Stomach (tissue), 8 donors: ENCODE measurements at regions not wholly inside any gene's neighbourhood (a gene's known extent, or its start where the extent isn't known, plus 50 kb on each side); places are given as distances from the start of the nearest gene placed in this dataset.
A peak's percentile ranks its signal among the peaks of the same experiment; 100 is the strongest.

ENCODE experiments used
- DNase-seq, 2 donors: peaks; one replicate each; pipeline versions ENCODE4 v3.0.0 to v3.0.0-alpha.2; 2013 to 2019
- H3K27ac ChIP-seq, 5 donors: fragments of 200-600 bp in 4 of 5; sonication (generic) in 4 of 5; one replicate each; pipeline ENCODE4 v1.5.1; 2013 to 2019; ENCODE audit warnings: mild to moderate bottlenecking in 1 of 5, moderate library complexity in 1 of 5
- H3K27me3 ChIP-seq, 3 donors: fragments of 200-600 bp; sonication (generic); one replicate each; pipeline ENCODE4 v1.5.1; 2017 to 2019; ENCODE audit warnings: mixed run types in 1 of 3
- H3K36me3 ChIP-seq, 4 donors: fragments of 200-600 bp; sonication (generic); 1 replicate in 3 of 4; 2 replicates in 1 of 4; pipeline ENCODE4 v1.5.1; 2016 to 2019
- H3K4me1 ChIP-seq, 4 donors: fragments of 200-600 bp; sonication (generic); one replicate each; pipeline ENCODE4 v1.5.1; 2016 to 2019
- H3K4me3 ChIP-seq, 4 donors: fragments of 200-600 bp; sonication (generic) in 3 of 4; one replicate each; pipeline ENCODE4 v1.5.1; 2016 to 2019; ENCODE audit warnings: mild to moderate bottlenecking in 1 of 4
- H3K9me3 ChIP-seq, 4 donors: fragments of 200-600 bp; sonication (generic); one replicate each; pipeline ENCODE4 v1.5.1; 2016 to 2019
- CTCF ChIP-seq, 7 experiments: fragments of 450-650 bp in 4 of 7; fragments of 200-600 bp in 3 of 7; sonication (generic) in 3 of 7; IDR thresholded peaks; one replicate each; pipeline ENCODE4 v1.5.1; 2016 to 2019; ENCODE audit warnings: antibody characterized with exemption in 7 of 7, control low read depth in 2 of 7, mild to moderate bottlenecking in 1 of 7
- EP300 ChIP-seq: sonication (generic); formaldehyde crosslinking; IDR thresholded peaks from one replicate; pipeline ENCODE4 v1.6.1; 2017; ENCODE audit warnings: antibody characterized with exemption
- POLR2A ChIP-seq, 4 donors: fragments of 450-650 bp; IDR thresholded peaks; one replicate each; pipeline ENCODE4 v1.6.1; 2016; ENCODE audit warnings: antibody characterized with exemption in 4 of 4, control low read depth in 2 of 4, mild to moderate bottlenecking in 1 of 4, moderate library complexity in 1 of 4
- POLR2AphosphoS5 ChIP-seq, 3 donors: sonication (generic); formaldehyde crosslinking; IDR thresholded peaks; one replicate each; pipeline ENCODE4 v1.6.1; 2016; ENCODE audit warnings: antibody characterized with exemption in 3 of 3
- WGBS, 5 donors: extraction: QIAGEN DNeasy Blood & Tissue Kit in 3 of 5; methylation state at CpG; one replicate each; pipeline versions ENCODE4 v1.1.5 to v1.1.7; 2013 to 2018; 5-methylcytosine and 5-hydroxymethylcytosine counted together
- intact Hi-C: fragments of 100-400 bp; cut with DNase I; formaldehyde crosslinking; loops from one replicate; pipeline ENCODE4 v1.15.1; 2023; ENCODE audit warnings: low total_unique reads
- donor health status: healthy with polysubstance abuse.
- donor health status: Bipolar disorder and iron deficiency.
- donor health status: healthy.

GRCh38 chr12:46679754-46680153, 146.0 kb downstream of the SLC38A4 start:
- no peak for DNase-seq
- H3K4me3 ChIP-seq: no peak overlapping the region
- H3K9me3 ChIP-seq: peaks cover 0 to 5% (median 0%) of the 10 kb centered on the region in 4 donors
- WGBS, 5 donors: 31 to 55% (median 47%) methylated on average over 3 of the region's 3 CpGs
- H3K36me3 ChIP-seq: no peaks in the 10 kb centered on the region
- no peak overlapping the region for H3K27ac ChIP-seq
- peaks cover 0 to 8% (median 0%) of the 10 kb centered on the region in 4 donors for H3K4me1 ChIP-seq
- no peak for TF ChIP-seq POLR2A (IDR thresholded peaks at IDR 0.05)
- no peak for TF ChIP-seq POLR2AphosphoS5 (IDR thresholded peaks at IDR 0.05)
- no peak for TF ChIP-seq EP300
- TF ChIP-seq CTCF (IDR thresholded peaks at IDR 0.05): no peak
- intact Hi-C loops: no loop called here
- no peaks in the 10 kb centered on the region for H3K27me3 ChIP-seq

- intact Hi-C loops: no loop called here
- H3K4me3 ChIP-seq: no peak overlapping the region
- 66 to 78% (median 74%) methylated on average over 3 of the region's 3 CpGs for WGBS, 5 donors
- TF ChIP-seq POLR2A (IDR thresholded peaks at IDR 0.05): no peak
- TF ChIP-seq CTCF (IDR thresholded peaks at IDR 0.05): no peak
- no peak for TF ChIP-seq EP300
- no peak for TF ChIP-seq POLR2AphosphoS5 (IDR thresholded peaks at IDR 0.05)
- DNase-seq: no peak
- H3K36me3 ChIP-seq: no peaks in the 10 kb centered on the region
- no peak overlapping the region for H3K27ac ChIP-seq
- H3K4me1 ChIP-seq: peaks cover 0 to 8% (median 0%) of the 10 kb centered on the region in 4 donors
- no peaks in the 10 kb centered on the region for H3K9me3 ChIP-seq
- no peaks in the 10 kb centered on the region for H3K27me3 ChIP-seq
Observed at GRCh38 chr12:46678426-46678825, 147.4 kb downstream of the SLC38A4 start.

GRCh38 chr12:46677749-46678148, 148.0 kb downstream of the SLC38A4 start:
- Histone ChIP-seq H3K9me3 (no peaks in the 10 kb centered on the region), H3K36me3 (no peaks in the 10 kb centered on the region), H3K4me1 (peaks cover 0 to 8% (median 0%) of the 10 kb centered on the region in 4 donors), H3K4me3 (no peak overlapping the region), H3K27ac (no peak overlapping the region), H3K27me3 (no peaks in the 10 kb centered on the region)
- intact Hi-C loops: no loop called here
- peak in 1 of 7 experiments; percentile 13 for TF ChIP-seq CTCF (IDR thresholded peaks at IDR 0.05)
- no peak for TF ChIP-seq POLR2AphosphoS5 (IDR thresholded peaks at IDR 0.05)
- peak in 1 of 2 donors; percentile 30 for DNase-seq
- 82 to 96% (median 90%) methylated on average over 2 of the region's 2 CpGs for WGBS, 5 donors

- Histone ChIP-seq H3K4me3 (no peak overlapping the region), H3K36me3 (no peaks in the 10 kb centered on the region), H3K27me3 (no peaks in the 10 kb centered on the region), H3K9me3 (no peaks in the 10 kb centered on the region), H3K4me1 (peaks cover 0 to 8% (median 0%) of the 10 kb centered on the region in 4 donors), H3K27ac (no peak overlapping the region)
- 81 to 89% (median 86%) methylated on average over 7 of the region's 7 CpGs for WGBS, 5 donors
- intact Hi-C loops: no loop called here
- TF ChIP-seq POLR2AphosphoS5 (IDR thresholded peaks at IDR 0.05): no peak
- TF ChIP-seq CTCF (IDR thresholded peaks at IDR 0.05): no peak
- no peak for DNase-seq
Observed at GRCh38 chr12:46676797-46677520, 148.8 kb downstream of the SLC38A4 start.
